ENCODE measurements at regions not wholly inside any gene's neighbourhood (a gene's known extent, or its start where the extent isn't known, plus 50 kb on each side); places are given as distances from the start of the nearest gene placed in this dataset.

DNA sequence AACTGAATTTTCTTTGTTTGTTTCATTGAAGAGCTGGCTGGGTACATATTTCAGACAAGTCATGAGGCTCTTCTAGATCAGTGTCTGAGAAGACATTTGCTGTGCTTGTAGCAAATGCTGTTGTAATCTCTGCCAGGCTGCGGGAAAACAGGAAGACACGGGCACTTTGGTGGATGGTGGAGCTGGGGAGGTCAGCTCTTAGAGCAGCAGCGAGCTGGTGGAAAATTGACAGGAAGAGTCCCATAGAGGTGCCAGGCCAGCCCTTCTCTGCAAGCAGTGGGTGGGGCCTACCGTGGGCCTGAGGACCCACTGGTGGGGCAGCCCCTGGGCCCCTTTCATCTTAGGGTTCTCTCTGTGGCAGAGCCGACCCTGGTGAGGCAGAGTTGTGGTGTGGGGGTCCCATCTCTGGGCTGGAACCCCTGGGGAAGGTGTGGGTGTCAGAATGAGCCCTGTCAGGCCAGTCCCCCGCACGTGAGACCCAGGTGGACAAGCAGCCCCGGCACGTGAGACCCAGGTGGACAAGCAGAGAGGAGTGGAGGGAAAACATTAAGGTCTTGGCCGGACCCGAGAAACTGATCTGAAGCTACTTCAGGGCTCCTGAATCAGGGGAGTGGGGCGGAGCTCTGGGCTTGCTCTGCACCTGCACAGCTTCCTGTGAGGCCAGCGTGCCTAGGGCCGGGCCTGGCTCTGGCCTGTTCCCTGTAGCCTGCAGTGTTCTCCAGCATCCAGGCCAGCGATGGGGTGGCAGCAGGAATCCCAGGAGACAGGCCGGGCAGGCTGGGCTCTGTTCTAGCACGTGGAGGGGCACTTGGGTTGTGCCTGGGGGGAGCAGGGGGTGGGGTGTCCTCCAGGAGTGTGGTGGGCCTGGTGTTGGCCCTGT, 273.5 kb upstream of the HDAC4 start (continued):
- TF ChIP-seq, protein P1, sequence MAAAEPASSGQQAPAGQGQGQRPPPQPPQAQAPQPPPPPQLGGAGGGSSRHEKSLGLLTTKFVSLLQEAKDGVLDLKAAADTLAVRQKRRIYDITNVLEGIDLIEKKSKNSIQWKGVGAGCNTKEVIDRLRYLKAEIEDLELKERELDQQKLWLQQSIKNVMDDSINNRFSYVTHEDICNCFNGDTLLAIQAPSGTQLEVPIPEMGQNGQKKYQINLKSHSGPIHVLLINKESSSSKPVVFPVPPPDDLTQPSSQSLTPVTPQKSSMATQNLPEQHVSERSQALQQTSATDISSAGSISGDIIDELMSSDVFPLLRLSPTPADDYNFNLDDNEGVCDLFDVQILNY (CRISPR knock-in tag; IDR thresholded peaks at IDR 0.05), result no peak
- TF ChIP-seq, protein P2, sequence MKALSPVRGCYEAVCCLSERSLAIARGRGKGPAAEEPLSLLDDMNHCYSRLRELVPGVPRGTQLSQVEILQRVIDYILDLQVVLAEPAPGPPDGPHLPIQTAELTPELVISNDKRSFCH (CRISPR knock-in tag; IDR thresholded peaks at IDR 0.05), result no peak
- TF ChIP-seq, protein P2 (tag; IDR thresholded peaks at IDR 0.05), result no peak
- TF ChIP-seq MBD2 (IDR thresholded peaks at IDR 0.05; ENCODE audit: borderline replicate concordance, low read depth), result no peak
- TF ChIP-seq, protein P3, sequence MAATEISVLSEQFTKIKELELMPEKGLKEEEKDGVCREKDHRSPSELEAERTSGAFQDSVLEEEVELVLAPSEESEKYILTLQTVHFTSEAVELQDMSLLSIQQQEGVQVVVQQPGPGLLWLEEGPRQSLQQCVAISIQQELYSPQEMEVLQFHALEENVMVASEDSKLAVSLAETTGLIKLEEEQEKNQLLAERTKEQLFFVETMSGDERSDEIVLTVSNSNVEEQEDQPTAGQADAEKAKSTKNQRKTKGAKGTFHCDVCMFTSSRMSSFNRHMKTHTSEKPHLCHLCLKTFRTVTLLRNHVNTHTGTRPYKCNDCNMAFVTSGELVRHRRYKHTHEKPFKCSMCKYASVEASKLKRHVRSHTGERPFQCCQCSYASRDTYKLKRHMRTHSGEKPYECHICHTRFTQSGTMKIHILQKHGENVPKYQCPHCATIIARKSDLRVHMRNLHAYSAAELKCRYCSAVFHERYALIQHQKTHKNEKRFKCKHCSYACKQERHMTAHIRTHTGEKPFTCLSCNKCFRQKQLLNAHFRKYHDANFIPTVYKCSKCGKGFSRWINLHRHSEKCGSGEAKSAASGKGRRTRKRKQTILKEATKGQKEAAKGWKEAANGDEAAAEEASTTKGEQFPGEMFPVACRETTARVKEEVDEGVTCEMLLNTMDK (IDR thresholded peaks at IDR 0.05; ENCODE audit: borderline replicate concordance, insufficient read depth, low read depth, low read length, poor library complexity, severe bottlenecking), result no peak
- TF ChIP-seq FOXA1 (IDR thresholded peaks at IDR 0.05; ENCODE audit: borderline replicate concordance), result no peak
- TF ChIP-seq PML (IDR thresholded peaks at IDR 0.05; ENCODE audit: low read length), result no peak
- TF ChIP-seq, protein P4, sequence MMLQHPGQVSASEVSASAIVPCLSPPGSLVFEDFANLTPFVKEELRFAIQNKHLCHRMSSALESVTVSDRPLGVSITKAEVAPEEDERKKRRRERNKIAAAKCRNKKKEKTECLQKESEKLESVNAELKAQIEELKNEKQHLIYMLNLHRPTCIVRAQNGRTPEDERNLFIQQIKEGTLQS (IDR thresholded peaks at IDR 0.05), result no peak
- TF ChIP-seq, protein P4 (CRISPR knock-in tag; conservative IDR thresholded peaks at IDR 0.05), result no peak
- no peak for TF ChIP-seq IRF2 (CRISPR knock-in tag; IDR thresholded peaks at IDR 0.05)
- TF ChIP-seq ZFP91 (CRISPR knock-in tag; IDR thresholded peaks at IDR 0.05), result no peak
- no peak for TF ChIP-seq NRF1 (conservative IDR thresholded peaks at IDR 0.05 in 1 of 2, IDR thresholded peaks at IDR 0.05 in 1 of 2)
- no peak for TF ChIP-seq ZNF830 (CRISPR knock-in tag; IDR thresholded peaks at IDR 0.05)
- no peak for TF ChIP-seq KDM1A (IDR thresholded peaks at IDR 0.05)
- no peak for TF ChIP-seq NCOA4 (IDR thresholded peaks at IDR 0.05; ENCODE audit: partially characterized antibody)
